HG03108 (cell line): ENCODE measurements at regions not wholly inside any gene's neighbourhood (a gene's known extent, or its start where the extent isn't known, plus 50 kb on each side); places are given as distances from the start of the nearest gene placed in this dataset.
"Not testable (repeated sequence)": the region's sequence is repeated elsewhere in the genome, so short reads cannot be mapped to it uniquely, and the experiment has no call there.

Source experiments
- ATAC-seq: cut with Tn5 transposase; IDR thresholded peaks from one replicate; pipeline ENCODE4 v1.9.1; 2021; ENCODE audit warnings: moderate library complexity; ENCODE audit not compliant: unreplicated experiment

DNA sequence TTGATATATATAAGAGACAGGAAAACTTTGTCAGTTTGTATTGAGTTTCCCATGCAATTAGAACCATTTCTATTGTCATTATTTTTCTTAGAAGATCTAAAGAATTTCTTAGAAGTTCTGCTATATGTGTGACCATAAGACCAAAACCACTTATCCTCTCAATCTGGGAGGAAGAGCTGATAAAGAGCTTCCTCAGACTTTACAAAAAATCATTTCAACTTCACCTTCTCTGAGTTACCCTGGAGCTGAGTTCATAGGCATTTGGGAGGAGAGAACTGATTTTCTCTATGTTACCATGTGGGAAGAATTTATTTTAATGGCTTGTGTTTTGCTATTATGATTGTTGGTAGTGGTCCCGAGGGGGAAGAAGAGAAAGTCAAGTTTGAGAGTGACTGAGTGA is 329.3 kb downstream of the GPD2 start:
- no peak for ATAC-seq

DNA sequence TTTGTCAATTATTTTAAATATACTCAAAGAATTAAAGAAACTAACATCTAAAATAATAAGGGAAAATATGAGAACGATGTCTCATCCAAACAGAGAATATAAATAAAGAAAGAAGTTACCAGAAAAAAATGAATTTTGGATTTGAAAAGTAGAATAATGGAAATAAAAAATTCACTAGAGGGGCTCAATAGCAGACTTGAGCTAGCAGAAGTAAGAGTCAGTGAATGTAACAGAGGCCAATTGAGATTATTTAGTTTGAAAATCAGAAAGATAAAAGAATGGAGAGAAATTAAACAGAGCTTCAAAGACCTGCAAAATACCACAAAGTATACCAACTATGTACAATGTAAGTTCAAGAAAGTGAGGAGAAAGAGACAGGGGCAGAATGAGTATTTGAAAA is 333.6 kb downstream of the GPD2 start:
- no peak for ATAC-seq

DNA sequence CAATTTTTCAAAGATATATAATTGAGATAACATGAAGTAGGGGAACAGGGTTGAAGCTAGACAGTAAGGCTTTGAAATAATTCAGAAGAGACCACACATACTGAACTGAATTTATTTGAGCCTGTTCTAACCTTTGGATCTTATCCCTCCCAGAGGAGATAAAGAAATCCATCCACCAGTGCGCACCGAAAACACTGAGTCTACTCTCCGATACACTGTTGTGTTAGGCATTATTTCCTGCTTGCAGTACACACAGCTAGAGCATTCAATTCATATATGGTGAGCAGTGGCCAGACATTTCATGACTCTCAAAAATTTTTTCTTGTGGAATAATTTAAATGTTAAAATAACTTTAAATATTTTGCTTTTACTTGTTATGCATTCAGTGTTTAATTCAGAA is 342.7 kb downstream of the GPD2 start:
- ATAC-seq, result no peak

DNA sequence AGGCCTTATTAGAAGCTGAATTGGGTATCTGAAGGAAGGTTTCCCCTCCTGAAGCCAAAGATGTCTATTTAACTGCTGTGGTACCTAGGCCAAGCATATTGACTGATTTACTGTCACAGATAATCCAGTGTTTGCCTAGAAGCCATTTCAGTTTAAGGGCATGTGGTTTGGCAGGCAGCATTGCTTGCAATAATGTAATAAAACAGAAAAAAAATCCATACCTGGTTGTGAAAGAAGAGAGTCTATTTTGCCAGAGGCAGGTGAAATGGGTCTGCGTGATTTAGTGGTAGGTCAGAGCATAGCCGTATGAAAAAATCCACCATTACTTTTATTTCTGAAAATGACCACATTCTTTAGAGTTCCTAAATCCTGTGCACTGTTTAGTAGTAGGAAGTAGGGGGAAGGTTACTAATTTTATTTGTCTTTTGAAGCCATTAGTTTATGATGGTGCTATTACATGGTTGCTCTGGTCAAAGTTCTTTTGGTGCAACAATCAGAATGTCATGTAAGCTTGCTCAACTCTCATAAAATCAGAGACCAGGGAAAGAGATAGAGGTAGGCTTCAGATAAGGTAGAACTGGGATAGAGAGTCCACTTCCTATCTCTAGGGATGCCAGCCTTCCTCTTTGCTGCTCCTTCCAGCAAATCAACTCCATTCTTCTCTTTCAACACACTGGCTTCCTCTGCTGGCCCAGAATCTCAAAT is 343.4 kb downstream of the GPD2 start:
- ATAC-seq, result no peak

DNA sequence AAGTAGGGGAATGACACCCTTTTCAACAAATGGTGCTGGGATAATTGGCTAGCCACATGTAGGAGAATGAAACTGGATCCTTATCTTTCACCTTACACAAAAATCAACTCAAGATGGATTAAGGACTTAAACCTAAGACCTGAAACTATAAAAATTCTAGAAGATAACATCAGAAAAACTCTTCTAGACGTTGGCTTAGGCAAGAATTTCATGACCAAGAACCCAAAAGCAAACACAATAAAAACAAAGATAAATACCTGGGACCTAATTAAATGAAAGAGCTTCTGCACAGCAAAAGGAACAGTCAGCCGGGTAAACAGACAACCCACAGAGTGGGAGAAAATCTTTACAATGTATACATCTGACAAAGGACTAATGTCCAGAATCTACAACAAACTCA is 345.5 kb downstream of the GPD2 start:
- ATAC-seq, result not testable (repeated sequence)

DNA sequence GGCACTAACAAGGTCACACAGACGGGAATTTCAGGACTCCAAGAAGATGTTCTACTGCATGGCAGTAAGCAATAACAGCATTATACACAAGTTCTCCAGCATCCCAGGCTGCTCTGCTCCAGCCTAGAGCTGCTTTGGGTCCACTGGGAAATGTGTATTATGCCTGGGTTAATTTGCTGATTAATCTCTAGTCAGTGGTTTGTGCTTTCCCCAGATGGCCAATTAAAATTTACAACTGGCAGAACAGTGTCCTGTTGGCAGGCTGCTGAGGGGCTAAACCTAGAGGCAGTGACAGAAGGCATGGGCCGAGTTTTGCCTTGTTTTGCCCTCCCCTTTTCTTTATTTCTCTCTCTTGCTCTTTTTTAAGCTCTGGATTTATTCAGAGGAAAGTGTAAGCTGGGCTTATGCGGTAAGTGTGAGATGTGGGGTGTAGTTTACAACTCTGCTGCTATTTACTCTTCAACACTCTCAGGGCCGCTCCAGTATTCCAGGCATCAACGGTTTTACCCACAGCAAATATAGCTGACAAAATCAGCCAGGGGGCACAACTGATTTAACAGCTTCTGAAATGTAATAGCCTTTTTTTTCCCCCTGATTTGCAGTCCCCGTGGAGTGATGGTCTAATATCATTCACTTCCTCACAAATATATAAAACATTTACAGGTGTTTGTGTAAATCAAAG is 348.0 kb downstream of the GPD2 start:
- ATAC-seq, result no peak

DNA sequence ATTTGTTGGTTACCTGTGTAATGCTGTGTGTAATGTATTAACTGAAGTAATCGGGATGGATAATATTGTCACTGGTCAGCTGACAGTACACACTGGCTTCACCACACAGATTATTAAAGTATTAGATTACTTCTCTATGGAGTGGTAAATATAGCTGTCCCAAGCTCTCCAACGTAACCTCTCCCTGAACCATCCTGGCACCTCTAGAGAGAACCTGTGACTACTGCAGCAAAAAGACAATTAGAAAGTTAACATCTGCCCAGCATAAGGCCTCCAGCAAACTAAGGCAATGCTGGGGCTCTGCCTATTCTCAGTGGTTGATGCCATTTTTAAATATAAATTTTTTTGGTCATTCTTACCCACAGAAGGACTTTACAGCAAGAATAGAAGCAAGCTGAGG is 351.3 kb downstream of the GPD2 start:
- no peak for ATAC-seq

DNA sequence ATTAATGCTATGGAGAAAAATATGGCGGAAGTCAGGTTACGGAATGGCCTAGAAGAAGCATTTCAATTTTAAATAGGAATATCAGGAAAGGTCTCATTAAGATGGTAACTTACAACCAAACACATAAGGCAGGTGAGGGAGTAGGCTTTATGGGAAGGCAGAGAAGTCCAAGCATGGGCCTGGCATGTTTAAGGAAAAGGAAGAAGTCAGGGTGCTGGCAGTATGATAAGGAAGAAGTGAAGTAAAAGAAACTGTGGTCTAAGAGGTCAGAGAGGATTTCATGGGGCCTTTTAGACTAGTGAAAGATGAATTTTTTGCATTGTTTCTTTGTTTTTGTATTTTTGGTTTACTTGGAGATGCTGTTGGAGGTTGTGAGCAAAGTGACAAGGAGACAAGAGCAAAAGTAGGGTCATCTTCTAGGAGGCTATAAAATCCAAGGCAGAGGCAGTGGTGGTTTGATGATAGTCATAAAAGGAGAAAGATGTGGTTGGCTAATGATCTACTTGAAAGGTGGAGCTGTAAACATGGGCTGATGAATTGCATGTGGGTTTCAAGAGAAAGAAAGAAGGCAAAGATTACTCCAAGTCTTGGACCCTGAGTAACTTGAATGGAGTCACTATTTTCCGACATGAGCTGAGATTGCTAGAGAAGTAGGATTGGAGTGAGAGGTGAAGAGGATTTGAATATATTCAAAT is 354.3 kb downstream of the GPD2 start:
- ATAC-seq, result no peak

DNA sequence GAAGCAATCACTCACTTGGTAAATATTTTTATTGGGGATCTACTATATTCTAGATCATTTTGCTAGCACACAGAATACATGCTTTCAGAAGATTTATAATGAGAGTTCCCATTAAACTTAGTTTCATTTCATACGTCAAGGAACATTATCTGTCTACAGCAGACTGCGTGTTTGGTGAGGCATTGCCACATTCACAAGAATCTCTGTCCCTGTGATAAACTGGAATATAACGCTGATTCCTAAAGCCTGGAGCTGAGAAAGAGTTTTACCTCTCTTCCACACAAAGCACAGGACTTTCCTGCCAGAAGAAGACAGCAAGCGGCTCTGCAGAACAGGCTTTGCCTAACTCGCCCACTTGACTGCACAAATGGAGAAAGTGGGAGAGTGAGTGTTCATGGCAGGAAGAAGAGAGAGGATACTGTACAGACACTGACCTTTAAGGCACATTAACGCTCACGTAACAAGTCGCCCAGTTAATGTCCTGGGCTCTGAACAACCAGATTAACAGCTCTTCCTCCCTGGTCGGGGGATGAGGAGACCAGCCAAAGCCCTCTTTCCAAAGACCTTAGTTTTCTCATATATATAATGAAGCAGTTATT is 356.2 kb downstream of the GPD2 start:
- no peak for ATAC-seq

DNA sequence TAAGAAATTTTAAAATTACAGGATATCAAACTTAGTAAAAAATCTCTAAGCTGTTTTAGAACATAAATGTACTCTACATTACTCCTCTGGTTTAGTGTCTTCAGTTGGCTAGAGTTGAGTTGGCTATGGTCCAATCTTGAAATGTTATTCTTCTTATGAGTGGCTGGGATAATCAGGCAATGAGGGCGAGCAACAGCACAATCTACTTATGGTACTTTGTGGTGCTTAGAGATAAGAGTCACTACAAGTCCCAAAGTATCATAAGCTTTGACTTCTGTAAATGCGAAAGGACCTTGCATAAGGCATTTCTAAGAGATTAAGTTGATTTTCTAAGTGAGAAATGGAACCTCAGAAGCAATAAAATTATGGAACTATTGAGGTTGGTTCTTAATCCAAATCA is 361.7 kb downstream of the GPD2 start:
- no peak for ATAC-seq

DNA sequence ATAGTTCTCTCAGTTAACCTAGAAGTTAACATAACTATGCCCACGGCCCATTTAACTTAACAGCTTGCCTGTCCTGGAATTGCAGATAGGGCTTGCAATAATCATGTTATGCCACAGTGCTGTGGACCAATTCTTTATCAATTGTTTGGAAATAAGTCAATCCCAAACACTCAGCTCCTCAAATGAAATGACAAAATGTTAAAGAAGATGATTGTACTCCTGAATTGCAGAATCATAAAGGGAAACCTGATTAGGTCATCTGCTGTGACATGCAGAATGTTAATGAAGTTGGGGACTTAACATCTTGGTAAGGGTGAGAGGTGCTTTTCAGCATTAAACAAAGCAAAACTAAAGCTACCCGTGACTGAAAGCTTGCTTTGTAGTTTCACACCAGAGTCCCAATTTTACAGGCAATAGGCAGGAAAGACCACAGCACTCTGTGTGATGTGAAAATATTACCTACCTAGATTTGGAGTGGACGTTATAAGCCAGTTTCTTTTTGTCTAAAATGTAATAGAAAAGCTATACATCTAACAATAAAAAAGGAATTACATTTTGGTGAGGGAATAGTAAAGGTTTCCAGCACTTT is 364.0 kb downstream of the GPD2 start:
- ATAC-seq, result no peak

DNA sequence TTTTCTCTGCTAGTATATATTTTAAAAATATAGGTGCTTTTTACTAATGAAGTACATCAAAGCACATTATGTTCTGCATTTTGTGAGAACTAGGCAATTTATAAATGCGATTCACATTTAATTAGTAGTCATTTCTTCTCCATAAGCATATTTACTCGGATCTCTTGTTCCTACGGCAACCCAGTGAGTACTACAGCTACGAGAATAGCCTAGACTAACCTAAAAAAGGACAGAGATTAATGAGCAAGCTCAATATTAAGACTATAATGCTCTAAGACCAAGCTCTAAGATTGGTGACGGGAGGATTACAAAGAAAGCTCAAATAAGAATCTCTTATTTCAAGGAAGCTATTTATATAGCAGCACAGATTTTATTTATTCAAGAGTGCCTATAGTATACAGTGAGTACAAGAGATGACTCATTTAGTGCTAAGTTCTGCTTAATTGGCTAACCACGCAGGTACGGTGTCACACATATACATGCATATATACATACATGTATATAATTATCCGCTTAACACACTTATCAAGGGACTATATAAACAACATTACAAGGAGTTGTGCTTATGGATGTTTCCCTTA is 364.7 kb downstream of the GPD2 start:
- ATAC-seq, result no peak

DNA sequence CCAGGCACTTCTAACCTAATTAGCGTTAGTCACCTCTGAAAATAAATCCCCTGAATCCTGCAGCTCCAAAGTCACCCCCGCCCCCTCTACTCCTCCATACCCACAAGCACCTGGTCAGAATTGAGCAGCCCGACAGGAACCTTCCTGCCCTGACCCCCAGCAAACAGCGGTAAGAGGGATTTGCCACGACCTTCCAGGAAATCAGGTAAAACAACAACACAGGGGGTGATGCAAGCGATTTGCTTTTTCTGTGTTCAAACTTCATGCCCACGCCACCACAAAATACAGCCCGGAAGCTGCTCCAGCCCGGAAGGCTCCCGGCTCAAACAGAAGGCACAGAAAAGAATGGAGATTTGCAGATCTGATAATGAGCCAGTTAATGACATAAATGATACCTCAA is 367.1 kb downstream of the GPD2 start:
- ATAC-seq, result no peak

DNA sequence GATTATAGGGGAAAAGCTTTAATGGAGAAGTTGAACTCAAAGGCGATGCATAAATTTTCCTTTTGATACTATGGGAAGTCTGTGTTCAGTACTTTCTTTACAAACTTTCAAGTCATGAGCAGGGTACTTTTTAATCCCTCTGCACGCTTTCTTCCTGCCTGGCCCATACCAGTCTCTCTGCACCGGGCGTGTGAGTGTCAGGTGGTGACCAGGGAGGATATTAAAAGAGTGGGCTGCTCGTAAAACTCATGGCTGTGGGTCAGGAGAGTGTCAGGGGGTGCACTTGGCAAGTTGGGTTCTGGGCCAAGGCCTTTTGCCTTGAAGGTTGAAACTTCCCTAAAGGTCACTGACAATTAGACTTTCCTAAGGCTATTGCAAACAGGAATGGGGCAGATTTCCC is 367.8 kb downstream of the GPD2 start:
- no peak for ATAC-seq

DNA sequence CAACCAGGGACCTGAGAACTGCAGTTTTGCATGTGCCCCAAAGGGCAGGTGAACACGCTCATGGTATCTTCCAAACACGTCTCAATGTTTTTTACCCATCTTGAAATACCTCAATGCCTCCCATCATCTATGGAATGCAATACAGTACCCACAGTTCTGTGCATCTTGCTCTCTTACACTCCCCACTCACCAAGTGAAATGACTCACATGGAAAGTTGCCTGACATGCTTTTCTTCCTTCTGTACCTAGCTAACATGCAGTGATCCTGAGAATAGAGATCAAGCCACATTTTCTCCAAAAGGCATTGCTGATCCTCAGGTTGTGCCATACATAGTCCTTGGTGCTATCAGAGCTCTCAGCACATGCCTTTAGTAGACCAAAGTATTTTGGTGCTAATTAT is 373.9 kb downstream of the GPD2 start:
- ATAC-seq, result no peak

DNA sequence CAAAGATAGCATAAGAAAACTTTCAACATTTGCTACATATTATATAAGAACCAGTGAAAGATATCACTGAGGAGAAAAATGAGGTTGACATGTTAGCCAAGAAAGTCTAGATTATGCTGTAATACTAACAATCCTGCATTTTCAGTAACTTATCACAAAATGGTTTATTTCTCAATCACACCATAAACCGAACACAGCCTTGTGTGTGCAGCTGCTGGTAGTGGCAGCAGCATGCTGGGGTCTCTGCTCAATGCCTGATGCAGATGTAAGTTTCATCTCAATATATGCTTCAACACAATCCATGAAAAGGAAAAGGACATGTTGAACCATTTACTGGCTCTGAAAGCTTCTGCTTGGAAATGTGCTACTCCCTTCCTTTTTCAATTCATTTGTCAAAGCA is 376.3 kb downstream of the GPD2 start:
- no peak for ATAC-seq

DNA sequence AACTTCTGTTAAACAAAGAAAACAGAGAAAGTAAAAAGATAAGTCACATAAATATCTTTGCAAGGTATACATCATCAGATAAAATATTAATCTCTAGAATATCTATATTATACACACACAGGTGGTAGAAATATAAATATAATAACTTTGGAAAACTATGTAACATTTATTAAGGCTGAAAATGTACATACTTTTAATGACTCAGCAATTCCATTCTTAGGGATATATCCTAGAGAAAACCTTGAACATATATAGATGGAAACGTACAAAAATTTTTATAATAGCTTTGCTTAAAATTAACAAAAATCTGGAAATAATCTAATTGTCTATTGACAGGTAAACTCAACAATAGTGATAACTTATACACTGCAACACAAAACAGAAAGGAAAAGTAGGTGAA is 381.3 kb downstream of the GPD2 start:
- no peak for ATAC-seq

DNA sequence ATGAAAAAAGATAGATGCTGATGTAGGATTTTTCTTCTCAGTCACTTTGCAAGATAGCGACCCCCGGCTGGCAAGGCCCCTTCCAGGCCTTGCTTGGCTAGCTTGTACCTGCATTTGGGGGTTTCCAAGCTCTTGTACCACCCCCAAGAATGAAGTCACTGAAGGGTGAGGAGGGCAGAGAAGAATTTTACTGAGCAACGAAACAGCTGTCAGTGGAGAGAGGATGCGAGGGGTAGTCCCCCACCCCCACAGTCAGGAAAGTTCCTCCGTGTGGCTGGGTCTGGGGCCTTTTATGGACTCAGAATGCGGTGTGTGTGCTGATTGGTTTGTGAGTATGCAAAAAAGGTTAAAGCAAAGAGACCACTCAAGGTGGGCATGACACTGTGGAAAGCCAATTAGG is 382.0 kb downstream of the GPD2 start:
- no peak for ATAC-seq

DNA sequence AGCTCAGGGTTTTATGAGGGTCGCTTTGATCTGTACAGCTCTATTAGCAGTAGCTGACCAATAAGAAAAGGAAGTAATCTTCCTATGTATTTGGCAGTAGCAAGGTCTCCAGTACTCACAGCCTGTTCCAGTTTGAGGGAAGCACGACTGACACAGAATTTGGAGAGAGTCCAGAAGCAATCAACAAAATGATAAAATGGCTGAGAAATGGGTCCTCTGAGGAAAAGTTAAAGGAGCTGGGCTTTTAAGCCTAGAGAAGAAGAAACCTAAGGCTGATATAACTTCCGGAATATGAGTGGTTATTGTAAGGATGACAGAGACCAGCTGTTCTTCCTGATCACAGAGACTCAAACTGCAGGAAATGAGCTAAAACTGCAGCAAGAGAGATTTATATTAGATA is 382.8 kb downstream of the GPD2 start:
- ATAC-seq, result no peak

DNA sequence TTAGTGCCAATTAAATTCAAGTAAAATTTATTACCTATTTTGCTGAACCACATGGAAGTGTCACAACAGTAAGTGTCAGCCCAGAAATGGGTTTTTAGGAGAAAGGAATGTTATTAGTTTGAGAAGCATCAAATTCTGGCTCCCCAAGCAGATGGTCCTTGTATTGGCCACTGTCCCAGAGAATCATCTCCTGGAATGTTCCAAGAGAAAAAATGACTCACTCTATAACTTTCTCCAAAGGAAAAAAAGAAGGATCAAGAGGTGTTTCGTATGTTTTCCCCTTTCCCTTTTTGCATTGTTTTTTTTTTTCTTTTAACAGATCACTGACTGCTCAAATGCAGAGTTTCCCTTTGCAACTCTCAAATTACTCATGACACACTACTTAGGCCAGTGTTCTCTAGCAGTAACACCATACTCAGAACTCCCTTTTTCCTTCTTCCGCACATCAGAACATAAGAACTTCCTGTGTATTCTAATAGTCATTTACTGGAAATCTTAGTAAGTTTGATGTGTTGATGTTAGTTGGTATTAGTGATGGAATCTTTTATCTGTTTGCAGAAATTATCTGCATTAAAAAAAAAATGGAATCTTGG is 390.3 kb downstream of the GPD2 start:
- ATAC-seq, result no peak

DNA sequence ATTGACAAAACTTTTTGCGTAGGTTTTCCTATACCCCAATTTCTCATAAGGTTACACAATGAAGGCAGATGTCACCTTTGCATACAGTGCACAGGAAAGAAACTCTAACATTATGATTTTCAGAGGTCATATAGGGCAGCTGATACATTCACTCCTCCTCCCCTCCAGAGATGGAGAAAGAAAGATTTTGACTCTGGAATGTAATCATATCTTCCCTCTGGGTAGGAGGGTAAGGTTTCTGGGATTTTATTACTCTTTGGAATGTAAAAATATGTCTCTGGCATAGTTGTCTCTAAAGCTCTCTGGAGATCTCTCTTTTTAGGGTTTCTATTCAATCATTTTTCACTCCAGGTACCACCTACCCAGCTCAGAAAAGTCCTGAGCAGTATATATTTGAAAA is 398.3 kb downstream of the GPD2 start:
- ATAC-seq, result no peak
